ENCODE measurements at regions not wholly inside any gene's neighbourhood (a gene's known extent, or its start where the extent isn't known, plus 50 kb on each side); places are given as distances from the start of the nearest gene placed in this dataset.
"Not testable (repeated sequence)": the region's sequence is repeated elsewhere in the genome, so short reads cannot be mapped to it uniquely, and the experiment has no call there.

GRCh38 chr1:189804352-189804751, 673.3 kb downstream of the BRINP3 start:
- DNase-seq (ENCODE audit: low read depth in 2 of 2) = no peak

GRCh38 chr1:189805735-189806134, 671.9 kb downstream of the BRINP3 start:
- DNase-seq (ENCODE audit: low read depth in 2 of 2) = no peak

- DNase-seq (ENCODE audit: low read depth in 2 of 2) = not testable (repeated sequence)
These were observed 667.0 kb downstream of the BRINP3 start for GRCh38 chr1:189810639-189811038.

- no peak for DNase-seq (ENCODE audit: low read depth in 2 of 2)
These were observed 665.7 kb downstream of the BRINP3 start for GRCh38 chr1:189811960-189812359.

- no peak for DNase-seq (ENCODE audit: low read depth in 2 of 2)
These were observed 661.1 kb downstream of the BRINP3 start for GRCh38 chr1:189816558-189816957.

GRCh38 chr1:189819751-189820150, 657.9 kb downstream of the BRINP3 start:
- DNase-seq (ENCODE audit: low read depth in 2 of 2) = no peak

GRCh38 chr1:189821833-189822232, 655.8 kb downstream of the BRINP3 start:
- no peak for DNase-seq (ENCODE audit: low read depth in 2 of 2)

- DNase-seq (ENCODE audit: low read depth in 2 of 2) = no peak
These were observed 642.9 kb downstream of the BRINP3 start for GRCh38 chr1:189834813-189835212.

GRCh38 chr1:189847613-189848012, 630.1 kb downstream of the BRINP3 start:
- no peak for DNase-seq (ENCODE audit: low read depth in 2 of 2)

- DNase-seq (ENCODE audit: low read depth in 2 of 2) = no peak
These were observed 625.8 kb downstream of the BRINP3 start for GRCh38 chr1:189851806-189852367.

- DNase-seq (ENCODE audit: low read depth in 2 of 2) = peak in 1 of 2 donors; percentile 0
These were observed 618.2 kb downstream of the BRINP3 start for GRCh38 chr1:189859385-189859977.

- DNase-seq (ENCODE audit: low read depth in 2 of 2) = no peak
These were observed 611.1 kb downstream of the BRINP3 start for GRCh38 chr1:189866606-189867005.

- DNase-seq (ENCODE audit: low read depth in 2 of 2) = no peak
These were observed 609.6 kb downstream of the BRINP3 start for GRCh38 chr1:189868021-189868420.

GRCh38 chr1:189874715-189875435, 602.8 kb downstream of the BRINP3 start:
- no peak for DNase-seq (ENCODE audit: low read depth in 2 of 2)

- DNase-seq (ENCODE audit: low read depth in 2 of 2) = no peak
These were observed 597.5 kb downstream of the BRINP3 start for GRCh38 chr1:189880135-189880534.

GRCh38 chr1:189899686-189900425, 577.8 kb downstream of the BRINP3 start:
- no peak for DNase-seq (ENCODE audit: low read depth in 2 of 2)

- no peak for DNase-seq (ENCODE audit: low read depth in 2 of 2)
These were observed 573.2 kb downstream of the BRINP3 start for GRCh38 chr1:189904509-189904908.

- DNase-seq (ENCODE audit: low read depth in 2 of 2) = no peak
These were observed 569.6 kb downstream of the BRINP3 start for GRCh38 chr1:189908113-189908512.

GRCh38 chr1:189921613-189922012, 556.1 kb downstream of the BRINP3 start:
- no peak for DNase-seq (ENCODE audit: low read depth in 2 of 2)

GRCh38 chr1:189927641-189928040, 550.0 kb downstream of the BRINP3 start:
- DNase-seq (ENCODE audit: low read depth in 2 of 2) = no peak

GRCh38 chr1:189929501-189930099, 548.1 kb downstream of the BRINP3 start:
- DNase-seq (ENCODE audit: low read depth in 2 of 2) = no peak

- no peak for DNase-seq (ENCODE audit: low read depth in 2 of 2)
These were observed 540.8 kb downstream of the BRINP3 start for GRCh38 chr1:189936861-189937260.
